DMS 273 (cell line): ENCODE measurements at regions not wholly inside any gene's neighbourhood (a gene's known extent, or its start where the extent isn't known, plus 50 kb on each side); places are given as distances from the start of the nearest gene placed in this dataset.

Source experiments
- DNase-seq: peaks from one replicate; lab custom pipeline; 2025; ENCODE audit not compliant: unreplicated experiment; lab: John Stamatoyannopoulos, UW

DNA sequence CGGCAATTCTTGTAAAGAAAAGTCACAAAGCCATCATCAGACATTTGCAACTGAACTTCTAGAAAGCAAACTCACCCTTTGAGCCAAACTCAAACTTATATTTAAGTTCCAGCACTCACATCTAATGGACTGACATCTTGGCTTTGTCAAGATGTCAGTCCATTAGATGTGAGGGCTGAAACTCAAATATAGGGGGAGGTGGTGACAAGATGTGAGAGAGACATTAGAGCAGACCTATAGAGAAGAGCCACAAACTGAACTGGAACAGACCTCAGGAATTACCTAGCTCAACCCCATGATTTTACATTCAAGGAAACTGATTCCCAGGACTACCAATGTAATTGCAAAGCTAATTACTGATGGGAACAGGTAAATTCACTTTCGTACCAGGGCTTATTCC, 543.8 kb downstream of the TNS1 start:
- no peak for DNase-seq

DNA sequence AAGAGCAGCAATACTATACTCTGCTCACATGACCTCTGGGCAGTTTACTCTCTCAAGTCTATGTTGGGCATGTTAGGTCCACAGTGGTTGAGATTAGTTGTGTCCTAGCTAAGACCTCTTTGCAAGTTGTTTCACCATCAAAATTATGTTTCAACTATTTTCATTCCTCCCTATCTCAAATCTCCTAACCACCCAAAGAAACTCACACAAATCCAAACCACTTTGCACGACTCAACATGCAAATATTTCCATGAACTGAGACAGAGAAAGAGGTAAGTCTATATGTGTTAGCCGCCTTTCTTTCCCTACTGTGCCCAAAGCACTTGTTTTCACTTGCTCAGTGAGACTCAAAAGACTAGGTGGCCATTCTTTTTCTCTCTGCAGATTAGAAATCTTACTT, 546.8 kb downstream of the TNS1 start:
- DNase-seq, result no peak

DNA sequence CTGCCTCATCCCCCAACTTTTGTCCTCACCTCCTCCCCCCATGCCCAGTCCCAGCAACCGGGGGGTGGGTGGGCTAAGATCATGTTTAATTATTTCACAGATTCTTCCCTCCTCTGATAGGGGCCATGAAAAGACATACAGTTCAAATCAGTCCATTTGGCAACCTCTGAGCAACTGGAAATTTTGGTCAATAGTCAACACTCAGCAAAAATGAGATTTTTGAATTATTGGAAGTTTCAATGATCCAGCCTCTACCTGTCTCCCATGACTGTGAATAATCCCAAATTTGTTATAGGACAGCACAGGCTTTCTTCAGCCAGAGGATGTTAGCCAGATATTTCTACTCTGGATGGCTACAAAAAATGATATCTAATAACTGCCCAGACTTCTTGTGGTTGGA, 549.9 kb downstream of the TNS1 start:
- DNase-seq, result no peak

DNA sequence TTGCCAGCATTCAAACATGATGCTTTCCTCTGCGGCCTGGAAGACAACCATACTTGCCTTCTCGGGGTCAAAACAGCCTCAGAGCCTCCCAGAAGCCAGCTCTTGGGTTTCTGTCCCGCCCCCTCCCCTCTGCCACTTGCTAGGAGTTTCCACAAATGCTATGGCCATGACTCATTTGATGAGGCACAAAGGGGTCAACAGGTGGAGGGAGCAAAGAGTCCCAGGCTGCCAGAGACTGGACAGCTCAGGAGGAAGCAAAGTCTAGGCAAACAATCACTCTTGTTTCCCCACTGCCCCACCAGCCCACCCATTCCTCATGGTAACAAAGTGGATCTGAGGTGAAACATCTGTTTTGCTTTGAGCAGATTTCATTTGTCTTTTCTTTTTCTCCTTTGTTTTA, 551.1 kb downstream of the TNS1 start:
- DNase-seq, result no peak

DNA sequence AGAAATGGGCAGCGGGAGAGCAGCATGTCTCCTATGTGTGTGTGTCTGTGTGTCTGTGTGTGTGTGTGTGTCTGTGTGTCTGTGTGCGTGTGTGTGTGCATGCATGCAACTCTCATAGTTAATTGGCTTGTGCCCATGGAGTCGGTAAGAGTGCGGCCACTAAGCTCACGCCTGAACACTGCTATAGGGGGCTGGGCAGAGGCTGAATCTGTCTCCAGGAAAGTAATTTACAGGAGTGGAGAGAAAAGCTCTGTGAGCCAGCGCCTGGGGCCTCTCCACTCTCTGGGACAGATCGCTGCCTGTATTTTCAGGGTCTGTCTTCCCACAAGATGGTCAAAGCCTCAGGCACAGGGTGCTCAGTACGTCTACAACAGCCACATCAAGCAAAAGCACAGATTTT, 553.4 kb downstream of the TNS1 start:
- DNase-seq, result no peak

DNA sequence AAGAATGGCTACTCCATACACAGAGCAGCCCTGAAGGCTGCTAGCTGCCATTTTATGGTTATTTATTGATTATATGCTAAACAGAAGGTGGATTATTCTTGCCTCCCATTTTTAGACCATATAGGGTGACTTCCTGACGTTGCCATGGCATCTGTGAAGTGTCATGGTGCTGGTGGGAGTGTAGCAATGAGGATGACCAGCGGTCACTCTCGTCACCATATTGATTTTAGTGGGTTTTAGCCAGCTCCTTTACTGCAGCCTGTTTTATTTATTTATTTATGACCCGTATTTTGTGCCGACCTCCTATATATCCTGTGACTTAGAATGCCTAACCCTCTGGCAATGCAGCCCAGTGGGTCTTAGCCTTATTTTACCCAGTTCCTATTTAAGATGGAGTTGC, 553.9 kb downstream of the TNS1 start:
- DNase-seq, result no peak

DNA sequence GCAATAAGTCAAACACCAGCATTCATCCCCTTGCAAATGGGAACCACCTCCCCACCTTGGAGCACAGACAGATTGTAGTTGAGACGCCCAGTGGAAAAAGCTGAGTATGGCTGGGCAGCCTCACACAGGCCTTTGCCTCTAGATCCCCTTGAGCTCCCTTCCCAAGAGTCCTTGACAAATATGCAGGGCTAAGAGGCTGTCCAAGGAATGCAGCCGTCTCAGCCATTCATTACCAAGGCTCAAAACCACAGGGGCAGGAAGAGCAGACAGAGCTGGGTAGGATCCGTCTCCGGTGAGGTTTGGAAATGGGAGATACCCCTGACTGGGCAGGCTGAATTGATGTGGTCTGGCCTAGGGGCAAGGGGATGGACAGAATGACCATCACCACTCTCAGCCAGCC, 557.1 kb downstream of the TNS1 start:
- DNase-seq, result no peak

DNA sequence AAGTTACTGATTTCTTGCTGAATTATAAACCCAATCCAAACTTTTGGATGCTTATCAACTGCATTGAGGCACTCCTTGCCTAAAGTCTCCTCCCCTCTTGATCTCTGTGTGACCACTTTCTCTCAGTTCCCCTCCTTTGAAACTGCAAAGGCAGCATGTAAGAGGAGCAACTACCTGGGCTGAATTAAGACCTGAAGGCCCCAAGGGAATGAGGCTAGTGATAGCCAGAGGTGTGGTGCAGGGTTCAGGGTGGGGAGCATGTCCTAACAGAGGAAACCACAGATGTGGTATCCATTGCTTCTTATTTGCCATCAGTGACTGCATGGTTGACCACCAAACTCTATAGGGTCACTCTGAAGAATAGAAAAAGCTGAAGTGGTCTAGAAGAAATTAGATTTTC, 557.9 kb downstream of the TNS1 start:
- no peak for DNase-seq

DNA sequence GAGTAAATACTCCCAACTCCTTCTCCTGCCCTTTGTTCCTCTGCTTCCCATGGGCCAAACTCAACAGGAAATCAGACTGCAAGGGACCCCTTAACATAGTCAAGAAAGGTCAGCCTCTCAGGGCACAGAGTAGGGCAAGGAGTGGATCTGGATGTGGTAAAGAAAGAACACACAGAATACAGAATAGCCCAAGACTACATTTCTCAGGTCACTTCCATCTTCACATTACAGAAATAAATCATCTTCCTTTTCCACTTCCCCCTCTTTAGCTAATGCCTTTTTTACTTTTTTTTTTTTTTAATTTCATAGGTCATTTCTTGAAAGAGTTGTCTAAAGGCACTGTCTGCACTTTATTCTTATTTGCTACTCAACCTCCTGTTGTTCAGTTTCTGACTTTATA, 558.3 kb downstream of the TNS1 start:
- DNase-seq, result no peak

DNA sequence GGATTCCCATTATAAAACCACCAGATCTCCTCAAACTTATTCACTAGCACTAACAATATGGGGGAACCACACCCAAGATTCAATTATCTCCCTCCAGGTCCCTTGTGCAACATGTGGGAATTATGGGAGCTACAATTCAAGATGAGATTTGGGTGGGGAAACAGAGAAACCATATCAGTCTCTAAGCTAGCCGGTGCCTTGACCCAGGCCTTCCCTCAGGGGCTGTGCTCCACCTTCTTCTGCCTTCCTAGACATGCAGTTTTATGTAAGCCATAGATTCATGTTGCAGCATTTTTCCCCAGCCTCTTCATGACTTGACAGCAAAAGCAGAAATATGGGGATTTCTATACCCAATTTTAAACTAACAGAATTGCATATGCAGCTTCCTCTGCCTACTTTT, 559.2 kb downstream of the TNS1 start:
- DNase-seq, result no peak

DNA sequence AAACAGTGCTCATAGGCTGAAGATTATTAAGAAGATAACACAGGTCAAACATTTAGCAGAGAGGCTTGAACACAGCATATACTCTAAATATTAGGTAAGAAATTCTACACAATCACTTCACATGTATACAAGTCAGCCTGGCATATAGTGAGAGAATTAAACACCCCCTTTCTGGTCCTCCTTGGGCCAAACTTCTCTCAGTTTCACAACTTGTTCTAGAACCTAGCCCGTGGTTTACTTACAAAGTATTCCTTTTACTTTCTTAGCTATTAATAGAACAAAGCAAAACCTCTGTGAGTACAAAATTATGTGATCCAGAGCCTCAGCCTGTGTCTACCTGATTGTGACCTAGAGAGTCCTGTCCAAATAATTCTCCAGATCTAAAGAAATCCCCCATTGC, 562.8 kb downstream of the TNS1 start:
- DNase-seq, result no peak

DNA sequence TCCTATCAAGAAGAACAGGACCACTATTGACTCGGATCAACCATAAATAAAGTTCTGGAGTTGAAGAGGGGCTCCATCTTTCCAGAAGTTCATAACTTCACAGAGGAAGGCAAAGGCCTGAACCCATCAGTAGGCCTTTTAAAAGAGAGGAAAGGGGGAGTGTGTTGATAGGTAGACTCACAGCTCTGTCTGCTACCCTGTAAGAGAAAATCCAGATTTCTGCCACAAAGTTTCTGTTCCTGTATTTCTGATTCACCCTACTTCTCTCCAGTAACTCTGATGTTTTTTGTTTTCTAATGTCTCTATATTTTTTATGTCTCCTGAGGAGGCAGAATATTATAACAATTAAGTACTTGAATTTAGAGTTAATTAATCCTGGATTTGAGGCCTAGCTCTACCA, 564.0 kb downstream of the TNS1 start:
- no peak for DNase-seq

DNA sequence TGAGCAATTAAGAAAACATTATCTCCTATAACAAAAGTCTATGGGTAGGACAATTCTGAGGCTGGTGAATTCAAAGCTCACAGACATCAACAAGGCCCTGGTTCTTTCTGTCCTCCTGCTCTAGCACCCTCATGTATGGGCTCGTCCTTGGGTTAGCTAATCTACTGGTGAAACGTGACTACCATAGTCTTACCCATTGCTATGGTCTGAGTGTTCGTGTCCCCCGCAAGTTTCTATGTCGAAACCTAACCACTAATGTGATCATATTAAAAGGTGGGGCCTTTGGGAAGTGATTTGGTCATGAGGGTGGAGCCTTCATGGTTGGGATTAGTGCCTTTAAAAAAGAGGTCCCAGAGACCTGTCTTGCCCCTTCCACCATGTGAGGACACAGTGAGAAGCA, 564.7 kb downstream of the TNS1 start:
- no peak for DNase-seq

DNA sequence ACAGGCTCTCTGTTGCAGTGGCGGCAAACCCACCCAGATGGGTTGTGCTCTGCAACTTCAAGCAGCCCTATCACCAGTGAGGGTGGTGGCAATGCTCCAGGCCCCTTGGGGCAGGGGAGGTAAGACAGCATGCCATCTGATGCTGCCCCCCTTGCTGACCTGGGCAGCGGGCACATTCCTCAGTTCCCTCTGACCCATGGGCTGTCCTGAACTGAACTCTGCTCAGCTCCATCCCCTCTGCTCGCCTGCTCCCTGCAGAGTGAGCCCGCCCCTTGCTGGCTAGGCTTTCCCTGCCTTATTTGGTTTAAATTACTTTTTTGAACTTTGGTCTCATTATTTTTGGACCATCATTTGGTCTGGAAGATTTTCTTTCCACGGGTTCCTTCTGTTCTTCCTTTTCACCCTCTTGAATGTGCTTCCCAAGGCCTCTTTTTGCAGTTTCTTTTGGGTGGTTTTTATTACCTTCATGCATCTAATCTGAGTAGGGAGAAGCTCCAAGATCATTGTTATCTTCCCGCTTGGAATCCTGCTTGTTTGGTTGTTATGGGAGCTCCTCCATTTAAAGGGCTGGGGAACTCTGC, 565.4 kb downstream of the TNS1 start:
- peak; percentile 17 for DNase-seq

DNA sequence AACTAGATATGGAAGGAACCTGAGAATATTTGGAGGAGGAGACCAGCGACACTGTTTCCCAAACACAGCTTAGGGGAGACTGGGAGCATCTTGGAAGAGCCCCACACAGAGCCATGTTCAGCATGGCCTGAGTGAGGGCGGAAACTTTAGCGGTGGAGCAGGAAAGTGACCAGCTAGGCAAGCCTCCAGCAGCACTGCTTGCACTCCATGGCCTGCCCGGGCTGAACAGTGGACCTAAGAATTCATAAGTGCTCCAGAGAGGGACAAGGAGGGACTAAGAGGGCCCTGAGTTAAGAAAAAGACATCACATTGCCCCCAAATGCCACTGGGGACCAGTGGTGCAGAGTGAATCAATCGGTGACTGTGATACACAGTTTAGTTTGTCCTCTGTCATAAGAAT, 566.4 kb downstream of the TNS1 start:
- DNase-seq, result no peak

DNA sequence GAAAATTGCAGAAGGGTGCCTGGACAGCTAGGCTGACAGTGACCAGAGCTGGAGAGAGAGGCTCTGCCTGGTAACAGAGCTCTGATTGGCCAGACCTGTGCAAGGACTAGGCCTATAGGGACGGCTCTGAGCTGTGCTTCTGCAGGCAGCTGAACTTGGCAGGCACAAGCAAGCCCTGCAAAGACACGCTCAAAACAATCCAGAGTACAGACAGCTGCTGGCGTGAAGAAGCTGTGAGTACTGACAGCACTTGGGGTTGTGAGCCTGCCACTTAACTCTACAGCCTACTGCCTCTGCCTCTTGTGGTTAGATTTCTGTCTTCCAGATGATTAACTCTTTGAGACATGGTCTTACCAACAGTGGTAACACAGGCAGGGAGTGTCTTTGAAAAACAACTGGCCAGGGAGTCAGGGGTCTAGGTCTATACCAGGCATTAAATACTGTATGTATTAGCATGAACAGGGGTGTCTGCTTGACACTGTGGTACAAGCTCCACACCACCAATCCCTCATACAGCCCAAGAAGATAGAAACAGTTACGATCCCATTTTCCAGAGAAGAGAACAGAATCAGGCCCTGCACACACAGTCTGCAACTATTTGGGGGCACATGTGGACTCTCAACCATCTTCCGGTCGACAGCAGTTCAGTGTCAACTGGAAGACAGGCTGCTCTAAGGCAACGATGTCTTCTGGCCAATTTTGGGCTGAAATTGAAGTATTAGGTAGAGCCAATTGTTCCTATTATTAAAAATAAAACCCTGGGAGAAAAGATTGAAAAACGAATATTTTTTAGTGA, 568.4 kb downstream of the TNS1 start:
- peak; percentile 97 for DNase-seq

DNA sequence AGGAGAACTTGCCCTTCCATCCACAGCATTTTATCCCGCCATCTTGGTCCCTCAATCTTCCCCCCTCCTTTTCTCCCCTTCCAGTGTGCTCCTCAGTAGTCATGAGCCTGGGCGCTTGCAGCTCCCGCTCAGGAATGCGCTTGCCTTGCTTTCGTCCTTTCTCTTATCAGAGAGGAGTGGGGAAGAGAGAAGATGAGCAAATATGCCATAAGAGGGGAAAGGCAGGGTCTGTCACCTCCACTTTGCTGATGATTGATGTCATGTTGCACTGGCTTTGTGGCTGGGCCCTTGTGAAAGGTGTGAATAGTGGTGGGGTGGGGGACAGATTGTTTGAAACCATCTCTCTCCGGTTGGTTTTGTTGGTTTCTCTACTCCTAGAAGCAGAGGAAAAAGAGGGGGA, 569.3 kb downstream of the TNS1 start:
- peak; percentile 30 for DNase-seq

DNA sequence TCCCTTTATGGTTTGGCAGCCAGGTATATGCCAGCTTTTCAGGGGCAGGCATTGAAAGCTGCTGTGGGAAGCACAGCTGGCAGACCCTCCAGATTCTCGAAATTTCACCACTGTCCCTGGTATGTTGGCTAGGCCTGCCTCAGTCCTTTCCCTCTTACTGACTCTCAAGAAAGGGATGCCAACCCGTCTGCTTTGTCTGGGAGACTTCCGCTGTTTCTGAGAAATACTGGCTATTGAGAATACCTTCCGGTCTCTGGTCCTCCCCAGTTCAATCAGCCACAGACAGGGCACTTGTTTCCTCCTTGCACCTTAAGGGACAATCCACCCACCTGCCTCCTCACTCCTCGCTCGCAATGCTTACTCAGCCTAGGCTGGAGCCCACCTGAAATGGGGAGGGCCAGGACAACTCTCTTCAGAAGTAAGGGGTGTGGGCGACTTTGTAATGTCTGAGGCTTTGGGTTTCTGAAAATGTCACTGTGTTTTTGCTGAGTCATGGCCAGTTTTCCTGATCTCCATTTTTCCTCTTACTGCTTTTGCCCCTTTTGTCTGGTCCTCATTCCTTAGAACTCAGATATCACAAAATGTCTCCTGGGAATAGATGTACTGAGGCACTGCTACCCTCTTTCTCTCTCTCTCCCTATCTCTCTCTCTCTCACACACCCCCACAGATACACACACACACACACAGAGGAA, 571.1 kb downstream of the TNS1 start:
- peak; percentile 20 for DNase-seq

DNA sequence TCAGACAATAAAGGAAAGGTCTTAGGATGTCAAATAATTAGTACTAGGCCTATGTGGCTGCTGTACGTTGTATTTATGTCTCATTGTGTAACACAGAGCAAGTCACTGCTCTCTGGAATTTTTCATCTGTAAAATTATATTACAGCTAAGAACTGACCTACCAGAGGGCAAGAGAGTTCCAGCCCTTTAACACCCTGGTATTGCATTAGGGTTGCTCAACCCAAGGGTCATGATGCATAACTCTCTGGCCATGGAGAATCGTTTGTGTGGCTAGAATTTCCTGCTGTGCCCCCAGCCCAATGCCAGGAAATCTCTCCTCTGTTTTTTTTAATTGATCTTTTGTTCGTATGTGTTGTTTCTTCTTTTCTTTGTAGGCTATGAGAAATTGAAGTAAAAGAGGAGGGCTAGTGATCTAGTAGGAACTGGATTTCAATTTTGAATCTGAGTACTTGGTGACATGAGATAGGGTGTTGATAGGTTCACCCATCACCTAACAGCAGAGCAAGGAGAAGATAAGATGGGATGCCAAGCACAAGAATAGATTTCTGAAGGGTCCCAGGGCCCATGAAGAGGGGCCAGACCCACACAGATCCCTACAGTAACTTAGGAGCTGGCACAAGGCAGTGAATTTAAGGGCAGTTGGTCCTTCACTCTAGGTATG, 571.2 kb upstream of the TNP1 start:
- DNase-seq, result no peak

DNA sequence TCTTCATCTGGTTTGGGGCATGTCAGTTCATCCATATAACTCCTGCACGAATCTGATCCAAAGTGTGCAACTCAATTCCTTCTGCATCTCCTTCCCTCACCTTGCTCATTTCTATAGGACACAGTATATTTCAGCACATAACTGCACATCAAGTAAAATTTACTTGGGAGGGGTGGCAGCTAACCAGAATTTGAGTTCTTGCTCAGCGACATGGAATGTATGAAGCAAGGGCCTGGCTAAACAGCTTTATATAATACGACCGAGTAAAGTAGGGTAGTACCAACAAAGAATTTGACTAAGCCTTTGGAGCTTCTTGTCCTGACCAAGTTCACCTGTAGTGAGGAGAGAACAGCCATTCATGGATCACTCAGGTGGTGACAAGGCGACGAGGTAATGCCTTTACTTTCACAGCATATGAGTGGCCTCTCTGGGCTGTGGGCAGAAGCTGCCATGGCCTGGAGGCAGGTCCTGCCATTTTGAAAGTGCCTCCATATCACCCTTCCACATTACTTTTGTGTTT, 570.2 kb upstream of the TNP1 start:
- DNase-seq, result no peak

DNA sequence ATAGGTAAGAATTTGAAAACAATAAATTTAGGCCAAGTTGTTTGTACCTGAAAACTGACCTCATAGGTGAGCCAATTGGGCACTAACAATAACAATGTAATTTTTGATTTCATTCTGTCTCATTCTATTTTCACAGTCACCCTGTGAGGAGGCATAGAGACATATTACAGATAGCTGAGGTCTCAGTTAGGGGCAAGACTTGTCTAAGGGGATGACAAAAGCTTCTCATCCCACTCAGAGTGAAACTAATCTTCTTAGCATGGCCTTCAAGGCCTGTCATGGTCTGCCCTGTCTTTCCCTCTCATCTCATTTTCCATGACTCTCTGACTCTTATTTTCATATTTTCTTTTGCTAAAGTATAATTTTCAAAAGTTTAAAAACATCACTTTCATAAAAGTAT, 562.0 kb upstream of the TNP1 start:
- no peak for DNase-seq

DNA sequence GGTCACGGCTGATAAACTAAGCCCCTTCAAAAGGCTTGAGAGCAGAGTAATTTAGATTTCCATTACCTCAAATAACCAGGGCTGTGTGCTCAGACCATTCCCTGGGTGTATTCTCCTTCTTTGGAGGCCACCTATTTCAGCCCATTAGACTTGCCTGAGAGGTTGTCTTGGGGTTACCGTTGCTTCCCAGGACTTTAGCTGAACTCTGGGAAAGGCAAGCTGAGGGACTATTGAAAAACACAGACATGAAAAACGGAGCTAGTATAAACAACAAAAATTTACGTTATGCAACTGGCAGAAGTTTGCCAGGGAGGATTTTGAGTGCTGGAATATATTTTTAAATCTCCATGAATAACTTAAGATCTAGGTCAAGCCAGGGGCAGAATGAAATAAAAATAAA, 561.0 kb upstream of the TNP1 start:
- no peak for DNase-seq
